GM18873 (cell line): ENCODE measurements at regions not wholly inside any gene's neighbourhood (a gene's known extent, or its start where the extent isn't known, plus 50 kb on each side); places are given as distances from the start of the nearest gene placed in this dataset.
"Not testable (repeated sequence)": the region's sequence is repeated elsewhere in the genome, so short reads cannot be mapped to it uniquely, and the experiment has no call there.

ENCODE experiments used
- ATAC-seq: cut with Tn5 transposase; IDR thresholded peaks from one replicate; pipeline ENCODE4 v1.9.1; 2021; ENCODE audit warnings: mild to moderate bottlenecking, moderate library complexity, moderate number of reproducible peaks; ENCODE audit not compliant: unreplicated experiment, low FRiP score

GRCh38 chr1:157334041-157334440, 195.8 kb upstream of the ETV3 start:
- no peak for ATAC-seq

GRCh38 chr1:157330177-157330576, 192.0 kb upstream of the ETV3 start:
- ATAC-seq: not testable (repeated sequence)

GRCh38 chr1:157328120-157328519, 189.9 kb upstream of the ETV3 start:
- not testable (repeated sequence) for ATAC-seq

- no peak for ATAC-seq
Measured at GRCh38 chr1:157326173-157326859, 188.1 kb upstream of the ETV3 start.

- ATAC-seq: no peak
Measured at GRCh38 chr1:157325220-157325619, 187.0 kb upstream of the ETV3 start.

- not testable (repeated sequence) for ATAC-seq
Measured at GRCh38 chr1:157321972-157322371, 183.8 kb upstream of the ETV3 start.

GRCh38 chr1:157319567-157319966, 181.4 kb upstream of the ETV3 start:
- ATAC-seq: no peak

- ATAC-seq: not testable (repeated sequence)
Measured at GRCh38 chr1:157317229-157317628, 179.0 kb upstream of the ETV3 start.

GRCh38 chr1:157315544-157315943, 177.3 kb upstream of the ETV3 start:
- ATAC-seq: no peak

- no peak for ATAC-seq
Measured at GRCh38 chr1:157314408-157314807, 176.2 kb upstream of the ETV3 start.

GRCh38 chr1:157313240-157313807, 175.1 kb upstream of the ETV3 start:
- no peak for ATAC-seq

- no peak for ATAC-seq
Measured at GRCh38 chr1:157312082-157312812, 174.1 kb upstream of the ETV3 start.

GRCh38 chr1:157311730-157312081, 173.5 kb upstream of the ETV3 start:
- no peak for ATAC-seq

GRCh38 chr1:157310805-157311729, 172.9 kb upstream of the ETV3 start:
- not testable (repeated sequence) for ATAC-seq

- ATAC-seq: no peak
Measured at GRCh38 chr1:157310401-157310800, 172.2 kb upstream of the ETV3 start.

- peak; percentile 62 for ATAC-seq
Measured at GRCh38 chr1:157307491-157307890, 169.3 kb upstream of the ETV3 start.

- no peak for ATAC-seq
Measured at GRCh38 chr1:157306896-157307295, 168.7 kb upstream of the ETV3 start.

- no peak for ATAC-seq
Measured at GRCh38 chr1:157304271-157304670, 166.1 kb upstream of the ETV3 start.

GRCh38 chr1:157302724-157303123, 164.5 kb upstream of the ETV3 start:
- no peak for ATAC-seq

- ATAC-seq: no peak
Measured at GRCh38 chr1:157302199-157302497, 164.0 kb upstream of the ETV3 start.
